ENCODE measurements at regions not wholly inside any gene's neighbourhood (a gene's known extent, or its start where the extent isn't known, plus 50 kb on each side); places are given as distances from the start of the nearest gene placed in this dataset.

DNA sequence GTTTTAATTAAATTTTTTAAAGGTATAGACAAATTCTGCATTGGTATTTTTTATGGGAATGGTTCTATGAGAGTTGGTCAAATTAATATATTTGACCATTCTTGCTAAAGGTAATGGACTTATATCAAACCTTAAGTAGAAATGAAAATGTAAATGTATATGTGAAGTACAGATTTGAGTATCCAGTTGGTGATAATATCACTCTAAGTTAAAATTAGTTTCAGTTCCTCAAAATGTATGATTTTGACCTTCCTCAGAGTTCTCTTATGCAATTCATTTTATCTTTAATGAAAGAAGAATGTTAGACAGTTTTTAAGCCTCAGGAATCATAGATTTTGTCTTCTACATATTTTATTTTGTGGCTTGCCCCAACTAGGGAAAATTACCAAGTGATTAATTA, 1291.5 kb upstream of the B3GALT2 start:
- TF ChIP-seq, protein P1, sequence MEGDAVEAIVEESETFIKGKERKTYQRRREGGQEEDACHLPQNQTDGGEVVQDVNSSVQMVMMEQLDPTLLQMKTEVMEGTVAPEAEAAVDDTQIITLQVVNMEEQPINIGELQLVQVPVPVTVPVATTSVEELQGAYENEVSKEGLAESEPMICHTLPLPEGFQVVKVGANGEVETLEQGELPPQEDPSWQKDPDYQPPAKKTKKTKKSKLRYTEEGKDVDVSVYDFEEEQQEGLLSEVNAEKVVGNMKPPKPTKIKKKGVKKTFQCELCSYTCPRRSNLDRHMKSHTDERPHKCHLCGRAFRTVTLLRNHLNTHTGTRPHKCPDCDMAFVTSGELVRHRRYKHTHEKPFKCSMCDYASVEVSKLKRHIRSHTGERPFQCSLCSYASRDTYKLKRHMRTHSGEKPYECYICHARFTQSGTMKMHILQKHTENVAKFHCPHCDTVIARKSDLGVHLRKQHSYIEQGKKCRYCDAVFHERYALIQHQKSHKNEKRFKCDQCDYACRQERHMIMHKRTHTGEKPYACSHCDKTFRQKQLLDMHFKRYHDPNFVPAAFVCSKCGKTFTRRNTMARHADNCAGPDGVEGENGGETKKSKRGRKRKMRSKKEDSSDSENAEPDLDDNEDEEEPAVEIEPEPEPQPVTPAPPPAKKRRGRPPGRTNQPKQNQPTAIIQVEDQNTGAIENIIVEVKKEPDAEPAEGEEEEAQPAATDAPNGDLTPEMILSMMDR (IDR thresholded peaks at IDR 0.05; ENCODE audit: poor library complexity), result no peak
- TF ChIP-seq EZH2phosphoT487 (IDR thresholded peaks at IDR 0.05; ENCODE audit: low read depth, severe bottlenecking, unreplicated experiment) (no peak), EZH2 (IDR thresholded peaks at IDR 0.05; ENCODE audit: borderline replicate concordance) (no peak)
